GM19463 (cell line): ENCODE measurements at regions not wholly inside any gene's neighbourhood (a gene's known extent, or its start where the extent isn't known, plus 50 kb on each side); places are given as distances from the start of the nearest gene placed in this dataset.
"Not testable (repeated sequence)": the region's sequence is repeated elsewhere in the genome, so short reads cannot be mapped to it uniquely, and the experiment has no call there.

ENCODE experiments used
- ATAC-seq: cut with Tn5 transposase; IDR thresholded peaks from one replicate; pipeline ENCODE4 v1.9.1; 2021; ENCODE audit warnings: mild to moderate bottlenecking, moderate library complexity; ENCODE audit not compliant: unreplicated experiment

DNA sequence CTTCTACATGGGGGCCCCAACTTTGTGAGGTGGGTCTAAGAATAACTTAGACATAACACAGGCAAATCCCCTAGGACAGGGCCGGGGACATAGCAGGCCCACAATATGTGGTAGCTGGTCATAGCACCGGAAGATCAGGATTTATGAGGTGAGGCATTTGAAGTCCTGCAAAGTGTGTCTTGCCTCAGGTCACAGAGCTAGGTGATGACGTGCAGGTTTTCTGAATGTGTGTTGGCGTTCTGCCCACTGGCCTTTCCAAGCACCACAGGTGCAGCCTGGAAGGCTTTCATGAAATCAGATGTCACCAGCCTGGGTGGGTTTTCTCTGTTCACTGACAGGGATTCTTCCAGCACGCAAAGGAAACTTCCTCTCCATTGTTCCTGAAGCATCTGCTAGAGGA lies 119.1 kb downstream of the LRATD1 start:
- no peak for ATAC-seq

DNA sequence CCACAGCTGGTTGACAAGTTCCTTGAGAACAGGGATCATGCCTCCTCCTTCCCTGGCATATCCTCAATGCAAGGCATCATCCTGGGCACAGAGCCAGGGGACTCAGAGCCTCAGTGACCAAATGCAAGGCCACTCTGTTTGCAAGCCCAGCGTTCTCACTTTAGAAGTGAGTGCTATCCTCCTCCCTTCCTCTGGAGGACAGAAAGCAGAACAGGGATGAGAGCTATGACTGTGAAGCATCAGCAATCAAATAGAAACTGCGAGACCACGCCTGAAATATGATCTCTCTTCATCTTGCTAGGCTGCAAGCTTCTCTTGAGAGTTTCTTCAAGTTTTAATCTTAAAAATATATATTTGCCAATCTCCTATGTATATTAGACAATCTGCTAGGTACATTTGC lies 119.8 kb downstream of the LRATD1 start:
- ATAC-seq, result no peak

DNA sequence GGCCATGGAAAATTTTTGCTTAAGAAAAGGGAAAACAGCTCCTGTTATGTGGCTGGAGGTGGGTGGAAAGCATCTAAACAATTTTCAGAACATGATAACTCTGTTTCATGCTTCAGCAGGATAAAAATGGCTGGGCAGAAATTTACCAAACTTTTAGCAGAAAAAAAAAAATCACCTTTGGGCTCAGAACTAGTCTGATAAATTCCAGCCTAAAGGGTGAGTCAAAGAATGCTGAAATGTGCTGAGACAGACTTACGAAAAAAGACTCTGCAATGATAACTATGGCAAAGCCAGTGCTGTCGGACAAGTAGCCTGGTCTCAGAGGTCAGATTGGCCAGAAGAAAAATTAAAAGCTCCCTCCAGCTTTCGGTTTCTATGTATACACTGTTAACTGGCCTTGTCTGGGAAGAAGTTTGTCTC lies 123.6 kb downstream of the LRATD1 start:
- no peak for ATAC-seq

DNA sequence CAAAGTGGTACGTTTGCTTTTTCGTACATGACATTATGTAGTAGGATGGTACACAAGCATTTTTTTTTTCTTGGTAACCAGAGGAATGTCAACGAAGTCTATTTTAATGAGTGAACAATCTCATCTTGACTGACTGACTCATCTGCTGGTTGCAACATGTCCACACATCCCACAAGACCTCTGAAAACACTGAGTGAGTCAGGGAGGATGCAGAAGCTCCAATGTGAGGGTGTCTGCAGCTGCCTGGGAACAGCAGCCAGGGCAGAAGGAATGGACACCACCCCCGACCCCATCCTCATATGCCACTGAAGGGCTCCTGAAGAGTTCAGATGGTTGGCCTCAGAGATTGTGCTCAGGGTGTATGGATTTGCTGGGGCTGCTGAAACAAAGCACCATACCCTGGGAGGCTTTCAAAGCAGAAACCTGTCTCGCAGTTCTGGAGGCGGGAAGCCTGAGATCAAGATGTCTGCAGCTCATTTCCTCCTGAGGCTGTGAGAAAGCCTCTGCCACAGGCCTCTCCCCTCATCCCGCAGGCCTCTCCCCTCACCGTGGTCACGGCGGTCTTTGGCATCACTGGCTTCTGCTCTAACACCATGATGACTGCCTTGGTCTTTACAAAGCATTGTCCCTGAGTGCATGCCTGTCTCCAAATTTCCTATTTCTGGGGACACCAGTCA lies 124.6 kb downstream of the LRATD1 start:
- no peak for ATAC-seq

DNA sequence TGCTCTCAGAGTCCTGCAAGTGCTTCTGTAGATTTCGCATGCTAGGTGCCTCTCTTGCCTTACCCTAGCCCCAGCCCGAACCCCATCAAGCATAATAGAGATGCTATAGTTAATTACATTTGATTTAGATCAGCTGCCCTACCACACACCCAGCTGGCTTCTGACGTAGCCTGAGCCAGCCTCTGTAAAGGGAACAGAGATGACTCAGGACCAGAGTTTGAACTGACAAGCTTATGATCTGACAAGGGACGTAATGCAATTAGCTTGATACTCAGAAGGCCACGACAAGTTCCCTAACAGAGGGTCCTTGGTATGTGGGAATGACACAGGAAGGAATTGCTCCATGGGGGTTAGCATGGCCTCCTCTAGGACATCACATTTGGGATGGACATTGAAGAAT lies 126.6 kb downstream of the LRATD1 start:
- ATAC-seq, result no peak

DNA sequence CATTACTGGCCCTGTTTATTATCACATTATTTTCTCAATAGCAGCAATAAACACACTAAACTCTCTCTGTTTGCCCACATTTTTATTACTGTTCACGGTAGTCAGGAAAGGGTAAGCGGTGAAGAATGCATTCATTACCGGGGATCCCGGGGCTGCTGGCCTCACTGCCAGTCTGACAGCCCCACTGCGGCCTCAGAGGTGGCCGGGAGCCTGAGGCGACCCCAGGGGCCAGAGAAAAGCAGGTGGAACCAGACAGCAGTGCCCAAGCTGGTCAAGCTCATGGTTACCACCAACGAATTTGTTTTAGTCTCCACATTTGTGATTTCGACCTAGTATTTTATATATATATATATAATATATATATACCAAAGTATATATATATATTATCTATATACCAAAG lies 127.7 kb downstream of the LRATD1 start:
- no peak for ATAC-seq

DNA sequence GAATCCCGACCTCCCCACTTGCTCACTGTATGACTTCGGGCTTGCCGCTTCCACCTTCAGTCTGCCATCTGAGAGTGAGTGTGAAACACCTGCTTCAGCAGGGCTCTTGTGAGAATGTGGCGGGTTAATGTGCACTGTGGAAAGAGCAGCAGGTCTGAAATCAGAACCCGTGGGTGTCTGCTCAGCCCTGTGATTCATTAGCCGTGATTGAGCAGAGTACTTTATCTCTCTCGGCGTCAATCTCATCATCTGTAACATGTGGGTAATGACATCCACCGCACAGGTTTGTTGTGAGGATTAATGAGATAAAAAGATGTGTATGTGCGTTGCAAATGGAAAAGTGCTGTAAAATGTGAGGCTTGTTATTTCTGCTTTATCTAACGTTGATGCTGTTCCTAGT lies 128.6 kb downstream of the LRATD1 start:
- no peak for ATAC-seq

DNA sequence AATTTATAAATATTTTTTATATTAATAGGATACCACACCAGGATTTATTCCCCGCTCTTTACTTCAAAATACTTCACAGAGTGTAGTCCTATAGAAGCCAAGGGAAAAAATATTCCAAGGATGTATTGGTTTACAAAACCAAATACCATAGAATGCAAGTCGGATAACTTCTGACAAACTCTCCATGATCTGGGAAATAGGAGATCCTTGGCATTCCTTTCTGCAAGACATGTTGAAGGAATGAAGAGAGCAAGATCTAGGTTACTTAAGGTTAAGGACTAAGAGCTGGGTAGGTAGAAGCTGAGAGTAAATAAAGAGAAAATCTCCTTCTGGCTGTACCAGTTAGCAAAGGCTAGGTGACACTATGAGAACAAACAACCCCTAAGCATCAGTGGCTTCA lies 141.2 kb downstream of the LRATD1 start:
- ATAC-seq, result no peak

DNA sequence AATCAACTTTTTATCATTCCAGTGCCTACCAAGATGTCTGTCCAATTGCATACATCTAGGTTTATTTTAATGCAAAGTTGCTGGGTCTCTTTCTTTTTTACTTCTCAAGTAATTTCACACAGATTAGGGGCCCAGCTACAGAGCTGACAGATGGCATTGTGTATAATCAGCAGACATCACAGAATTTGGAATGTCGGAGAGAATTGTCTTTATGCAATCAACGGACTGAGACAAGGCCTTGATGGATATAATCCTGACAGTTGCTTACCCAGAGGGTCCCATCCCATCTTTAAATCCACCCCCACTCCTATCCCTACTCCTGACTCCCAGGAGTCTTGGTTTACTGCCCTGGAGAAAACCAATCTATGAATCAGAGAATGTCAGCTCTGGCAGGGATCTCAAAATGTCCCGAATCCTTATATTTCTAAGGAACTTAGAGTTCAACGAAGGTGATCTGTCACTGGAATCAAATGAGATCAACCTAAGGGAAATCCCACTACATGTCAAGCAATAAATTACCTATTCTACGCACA lies 142.0 kb downstream of the LRATD1 start:
- no peak for ATAC-seq

DNA sequence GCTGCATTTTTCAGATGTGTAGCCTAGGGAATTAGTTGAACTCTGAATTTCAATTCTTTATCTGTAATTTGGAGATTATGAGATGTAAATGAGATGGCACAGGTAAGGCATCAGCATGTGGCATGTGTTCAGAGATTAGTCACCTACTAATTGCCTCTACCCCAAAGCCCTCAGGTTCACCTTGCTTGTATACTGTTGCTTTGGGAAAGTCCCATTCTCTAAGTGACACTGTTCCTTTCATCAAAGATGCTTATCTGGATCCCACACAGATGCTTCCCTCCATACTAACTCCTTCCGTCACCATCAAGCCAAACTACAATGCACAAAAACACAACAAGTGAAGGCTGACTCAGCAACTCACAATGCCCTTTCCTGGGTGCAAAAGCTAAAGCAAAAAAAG lies 143.7 kb downstream of the LRATD1 start:
- ATAC-seq, result no peak

DNA sequence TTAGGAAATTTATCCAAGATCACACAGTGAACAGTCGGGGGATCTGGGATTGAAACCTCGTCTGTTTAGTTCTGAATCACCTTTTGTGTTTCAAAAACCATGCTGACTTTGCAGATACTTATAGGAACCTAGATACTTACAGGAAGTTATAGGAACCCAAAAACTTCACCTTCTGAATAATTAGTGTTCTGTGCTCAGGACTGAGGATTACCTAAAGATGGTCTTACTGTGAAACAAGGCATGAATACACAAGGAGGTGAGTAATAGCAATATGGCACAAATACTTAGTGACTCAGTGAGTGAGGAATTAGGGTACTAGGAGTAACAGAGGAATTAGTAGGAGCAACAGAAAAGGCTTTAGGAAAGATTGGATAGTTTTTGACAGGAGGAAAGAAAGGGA lies 145.5 kb downstream of the LRATD1 start:
- ATAC-seq, result no peak

DNA sequence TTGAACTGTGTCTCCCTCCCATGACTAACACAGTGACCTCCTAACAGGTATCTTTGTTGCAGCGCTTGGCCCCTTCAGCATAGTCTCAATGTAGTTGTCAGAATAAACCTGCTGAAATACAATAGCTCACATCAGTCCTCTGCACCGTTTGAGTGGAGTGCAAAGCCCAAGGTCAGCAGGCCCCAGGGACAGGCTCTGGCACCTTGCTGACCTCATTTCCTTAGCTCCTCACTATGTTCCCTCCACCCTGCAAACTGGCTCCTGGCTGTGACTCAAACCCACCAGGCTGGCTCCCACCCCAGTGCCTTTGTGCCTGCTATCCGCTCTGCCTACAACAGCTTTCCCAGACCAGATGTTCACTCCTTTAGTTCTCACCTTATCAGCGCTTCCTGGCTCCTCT lies 146.7 kb downstream of the LRATD1 start:
- no peak for ATAC-seq

DNA sequence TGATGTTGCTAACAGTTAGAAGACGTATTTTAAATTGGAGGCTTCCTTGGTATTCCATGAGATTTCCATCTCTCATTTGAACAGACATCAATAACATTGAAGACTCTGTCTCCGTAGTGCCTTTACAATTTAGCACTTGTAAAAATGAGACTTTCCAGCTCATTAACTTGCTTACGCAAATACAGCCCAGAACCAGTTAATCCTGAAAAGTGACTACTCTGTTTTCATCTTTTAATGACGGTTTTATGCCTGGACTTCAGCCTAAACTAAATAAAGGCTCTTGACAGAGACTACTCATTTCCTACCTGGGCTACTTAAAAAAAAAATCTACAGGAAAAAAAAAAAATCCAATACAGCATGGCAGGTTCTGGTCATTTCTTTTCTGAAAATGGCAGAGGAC lies 148.6 kb downstream of the LRATD1 start:
- no peak for ATAC-seq

DNA sequence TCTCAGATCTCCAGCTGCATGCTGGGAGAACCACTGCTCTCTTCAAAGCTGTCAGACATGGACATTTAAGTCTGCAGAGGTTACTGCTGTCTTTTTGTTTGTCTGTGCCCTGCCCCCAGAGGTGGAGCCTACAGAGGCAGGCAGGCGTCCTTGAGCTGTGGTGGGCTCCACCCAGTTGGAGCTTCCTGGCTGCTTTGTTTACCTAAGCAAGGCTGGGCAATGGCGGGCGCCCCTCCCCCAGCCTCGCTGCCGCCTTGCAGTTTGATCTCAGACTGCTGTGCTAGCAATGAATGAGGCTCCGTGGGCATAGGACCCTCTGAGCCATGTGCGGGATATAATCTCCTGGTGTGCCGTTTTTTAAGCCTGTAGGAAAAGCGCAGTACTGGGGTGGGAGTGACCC lies 156.3 kb downstream of the LRATD1 start:
- not testable (repeated sequence) for ATAC-seq

DNA sequence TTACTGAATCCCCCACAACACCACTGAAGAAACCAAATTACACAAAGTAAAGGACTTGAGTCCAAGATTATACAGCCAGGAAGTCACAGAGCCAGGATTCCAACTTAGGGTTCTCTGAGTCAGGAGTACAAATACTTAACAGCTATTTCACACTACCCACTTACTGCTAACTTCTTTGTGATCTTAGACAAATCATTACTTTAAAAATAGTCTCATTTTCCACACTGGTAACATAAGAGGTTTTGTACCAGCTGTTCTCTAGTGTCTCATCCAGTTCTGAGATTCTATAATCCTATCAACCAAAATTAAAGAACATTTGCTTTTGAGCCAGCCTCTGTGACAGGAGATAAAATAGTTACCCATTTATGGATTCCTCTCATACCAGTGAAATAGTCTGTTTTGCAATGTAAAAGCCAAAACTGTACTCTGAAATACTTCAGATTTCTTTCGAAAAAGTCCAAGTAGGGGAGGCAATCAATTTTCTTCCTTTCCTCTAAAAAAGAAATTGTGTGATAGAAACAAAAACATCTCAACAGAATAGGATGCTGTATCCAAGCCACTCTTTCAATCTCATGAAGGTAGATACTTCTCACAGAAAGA lies 157.6 kb downstream of the LRATD1 start:
- ATAC-seq, result no peak

DNA sequence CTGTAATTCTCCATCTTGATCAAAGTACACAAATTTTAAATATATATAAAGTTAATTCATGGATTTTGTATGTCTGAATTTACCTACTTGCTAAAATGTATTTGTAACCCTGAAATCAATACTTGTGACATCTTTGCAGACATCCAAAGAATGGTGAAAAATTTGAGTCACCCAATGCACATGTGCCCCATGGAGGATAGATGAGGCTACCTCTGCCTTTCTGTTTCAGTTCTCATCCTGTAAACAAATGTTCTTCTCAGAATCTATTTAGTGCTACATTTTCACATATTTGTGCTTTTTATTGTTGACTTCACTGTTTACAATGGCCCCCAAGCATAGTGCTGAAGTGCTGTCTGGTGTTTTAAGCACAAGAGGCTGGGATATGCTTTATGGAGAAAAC lies 171.5 kb downstream of the LRATD1 start:
- no peak for ATAC-seq

DNA sequence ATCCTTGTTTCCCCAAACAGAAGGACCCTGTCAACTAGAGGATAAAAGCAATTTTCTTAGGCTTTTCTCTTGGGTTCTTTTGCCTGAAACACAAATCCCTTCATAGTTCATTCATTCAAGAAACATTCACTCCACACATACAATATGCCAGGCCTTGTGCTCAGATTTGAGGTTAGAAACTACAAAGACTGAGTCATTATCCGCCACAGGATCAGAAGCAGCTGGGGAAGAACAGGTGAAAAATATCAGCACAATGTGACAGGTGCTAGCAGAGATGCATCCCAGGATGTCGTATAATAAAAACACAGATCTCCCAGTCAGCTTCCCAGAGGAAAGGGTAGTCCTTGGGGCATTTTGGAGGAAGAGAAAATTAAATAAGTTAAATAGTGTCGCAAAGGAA lies 172.4 kb downstream of the LRATD1 start:
- no peak for ATAC-seq

DNA sequence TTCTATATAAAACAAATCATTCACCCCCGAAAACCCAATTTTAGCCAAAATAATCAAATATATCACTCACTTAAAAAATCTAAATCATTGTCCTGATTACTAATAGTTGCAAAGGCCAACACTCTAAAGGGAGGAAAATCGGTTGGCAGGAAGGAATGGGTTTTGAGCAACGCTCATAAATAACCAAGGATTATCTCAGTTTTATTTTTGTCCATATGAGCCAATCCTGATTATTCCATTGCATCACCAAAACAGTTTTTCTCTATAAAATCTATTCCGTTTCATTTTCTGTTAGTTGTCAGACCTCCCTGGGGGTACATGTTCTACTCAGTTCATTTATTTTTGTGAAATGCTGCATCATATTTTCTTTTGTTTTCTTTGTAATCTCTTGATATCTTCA lies 174.1 kb downstream of the LRATD1 start:
- no peak for ATAC-seq

DNA sequence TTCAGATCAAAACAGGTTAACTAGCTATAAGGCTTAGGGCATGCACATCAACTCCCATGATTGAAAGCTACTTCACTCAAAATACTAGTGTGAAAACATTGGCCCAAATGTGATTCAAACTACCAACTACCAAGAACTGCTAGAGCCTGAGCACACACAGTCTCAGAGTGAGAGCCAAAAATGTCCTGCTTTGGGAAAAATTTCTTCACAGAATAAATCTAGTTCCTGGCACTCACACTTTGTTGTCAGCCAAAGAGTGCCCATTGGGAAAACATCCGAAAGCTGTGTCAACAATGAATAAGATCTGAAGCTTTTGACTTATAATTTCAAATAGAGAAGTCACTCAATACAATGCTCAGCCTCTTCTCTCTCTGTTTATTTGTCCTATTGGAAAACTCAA lies 182.7 kb downstream of the LRATD1 start:
- no peak for ATAC-seq

DNA sequence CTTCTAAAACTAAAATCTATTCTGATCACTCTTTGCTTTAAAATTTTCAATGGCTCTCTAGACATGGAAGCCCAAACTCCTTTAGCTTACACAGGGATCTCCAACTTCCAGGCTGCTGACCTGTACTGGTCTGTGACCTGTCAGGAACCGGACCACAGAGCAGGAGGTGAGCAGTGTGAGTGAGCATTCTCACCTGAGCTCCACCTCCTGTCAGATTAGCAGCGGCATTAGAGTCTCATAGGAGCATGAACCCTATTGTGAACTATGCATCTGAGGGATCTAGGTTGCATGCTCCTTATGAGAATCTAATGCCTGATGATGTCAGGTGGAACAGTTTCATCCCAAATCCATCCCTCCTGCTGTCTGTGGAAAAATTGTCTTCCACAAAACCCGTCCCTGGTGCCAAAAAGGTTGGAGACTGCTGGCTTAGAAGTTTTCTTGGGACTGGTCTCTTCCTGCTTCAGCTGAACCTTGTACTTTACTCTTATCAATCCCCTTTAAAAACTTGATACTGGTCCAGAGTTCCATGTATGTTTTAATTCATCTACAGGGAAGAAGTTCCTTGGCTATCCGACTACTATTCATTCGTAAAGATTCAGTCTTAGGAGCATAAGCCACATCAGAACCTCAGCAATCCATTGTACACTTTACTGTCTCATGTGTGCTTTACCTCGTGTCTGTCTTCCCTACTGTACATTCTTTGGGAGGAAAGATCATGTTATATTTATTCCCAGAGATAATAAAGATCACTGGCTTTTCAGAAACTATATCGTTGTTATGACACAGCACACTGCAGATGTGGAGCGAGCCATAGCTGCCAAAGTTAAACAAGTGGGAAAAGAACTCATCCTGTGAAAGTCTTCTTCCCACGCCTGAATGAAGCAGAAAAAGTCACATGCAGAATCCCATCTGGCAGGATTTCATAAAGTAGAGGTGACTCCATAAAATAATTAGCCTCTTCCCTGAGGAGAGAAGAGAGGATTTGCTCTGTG lies 183.8 kb downstream of the LRATD1 start:
- no peak for ATAC-seq

DNA sequence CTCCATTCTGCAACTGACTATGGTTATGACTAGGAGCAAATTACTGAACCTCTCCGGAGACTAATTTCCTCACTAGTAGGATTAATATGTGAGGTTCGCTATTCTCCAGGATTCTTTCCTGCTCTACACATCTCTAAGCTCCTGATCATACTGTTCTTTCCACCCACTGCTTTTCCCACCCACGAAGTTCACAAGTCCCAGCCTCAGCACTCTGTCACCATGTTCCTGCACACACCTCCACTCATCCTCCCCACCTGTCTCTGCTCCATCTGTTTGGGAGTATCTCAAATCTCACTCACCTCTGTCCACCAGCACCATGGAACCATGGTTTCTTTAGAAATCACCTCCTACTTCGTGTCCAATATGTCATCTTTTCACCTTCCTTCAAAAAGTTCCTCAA lies 185.3 kb downstream of the LRATD1 start:
- ATAC-seq, result no peak

DNA sequence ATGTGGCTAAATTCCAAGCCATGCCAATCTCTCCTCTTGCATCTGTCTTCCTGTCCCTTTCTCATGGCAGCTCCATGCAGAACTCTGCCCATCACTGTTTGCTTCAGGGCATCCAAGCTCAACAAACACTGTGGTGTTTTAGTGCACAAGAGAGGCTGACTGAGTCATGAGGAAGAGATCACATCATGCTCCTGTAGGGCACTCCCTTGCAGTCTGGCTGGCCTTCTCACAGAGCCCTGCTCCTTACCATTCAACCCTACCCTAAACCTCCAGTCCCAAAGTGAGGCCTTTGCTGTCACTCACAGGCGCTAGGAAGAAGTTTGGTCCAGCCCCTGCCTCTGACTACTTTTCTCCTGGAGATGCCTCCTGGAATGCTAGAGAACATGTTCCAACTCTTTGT lies 194.0 kb downstream of the LRATD1 start:
- ATAC-seq, result no peak
